Activated CD4-positive, alpha-beta T cell treated with anti-CD3 and anti-CD28 coated beads, Interleukin-2, amount 10 ng/mL, durations not matched to agents 7 days and 5 days (primary cell): ENCODE measurements at regions not wholly inside any gene's neighbourhood (a gene's known extent, or its start where the extent isn't known, plus 50 kb on each side); places are given as distances from the start of the nearest gene placed in this dataset.

Experiments used
- CTCF ChIA-PET: fragments of 350-600 bp; sonication (Branson Sonifier 250); formaldehyde crosslinking; loops from one replicate; lab custom pipeline; 2021; ENCODE audit warnings: antibody characterized with exemption; lab: Charles Lee
- POLR2A ChIA-PET: fragments of 350-600 bp; sonication (Branson Sonifier 250); formaldehyde crosslinking; loops from one replicate; lab custom pipeline; 2021; ENCODE audit warnings: antibody characterized with exemption; lab: Charles Lee
- DNase-seq: peaks from one replicate; pipeline ENCODE4 v3.0.0-alpha.2; 2020
- H3K27ac Mint-ChIP-seq: one replicate; pipeline ENCODE4 v1.8.0; 2021; ENCODE audit warnings: mild to moderate bottlenecking, moderate library complexity, mixed read lengths
- H3K27me3 Mint-ChIP-seq: one replicate; pipeline ENCODE4 v1.8.0; 2021; ENCODE audit warnings: mixed read lengths
- H3K36me3 Mint-ChIP-seq: one replicate; pipeline ENCODE4 v1.8.0; 2021; ENCODE audit warnings: low read depth, mixed read lengths
- H3K4me1 Mint-ChIP-seq: one replicate; pipeline ENCODE4 v1.8.0; 2021; ENCODE audit warnings: mixed read lengths
- H3K4me3 Mint-ChIP-seq: one replicate; pipeline ENCODE4 v1.8.0; 2021; ENCODE audit warnings: mild to moderate bottlenecking, moderate library complexity, mixed read lengths
- H3K9me3 Mint-ChIP-seq: one replicate; pipeline ENCODE4 v1.8.0; 2021; ENCODE audit warnings: mixed read lengths

GRCh38 chr1:198892065-198892464, 253.2 kb downstream of the PTPRC start:
- no peak overlapping the region for H3K27ac Mint-ChIP-seq
- DNase-seq, result no peak
- peaks cover 52% of the 10 kb centered on the region for H3K36me3 Mint-ChIP-seq
- H3K4me1 Mint-ChIP-seq, result peaks cover 2% of the 10 kb centered on the region
- ChIA-PET CTCF (interaction anchor here (0.7 to 2.5 kb wide), 2 partner anchors 15 to 221 kb away, joined by 3 to 9 read pairs; no protein-coding TSS in a partner anchor), POLR2A (no interaction called here)
- H3K4me3 Mint-ChIP-seq, result no peak overlapping the region
- no peaks in the 10 kb centered on the region for H3K27me3 Mint-ChIP-seq
- no peaks in the 10 kb centered on the region for H3K9me3 Mint-ChIP-seq

DNA sequence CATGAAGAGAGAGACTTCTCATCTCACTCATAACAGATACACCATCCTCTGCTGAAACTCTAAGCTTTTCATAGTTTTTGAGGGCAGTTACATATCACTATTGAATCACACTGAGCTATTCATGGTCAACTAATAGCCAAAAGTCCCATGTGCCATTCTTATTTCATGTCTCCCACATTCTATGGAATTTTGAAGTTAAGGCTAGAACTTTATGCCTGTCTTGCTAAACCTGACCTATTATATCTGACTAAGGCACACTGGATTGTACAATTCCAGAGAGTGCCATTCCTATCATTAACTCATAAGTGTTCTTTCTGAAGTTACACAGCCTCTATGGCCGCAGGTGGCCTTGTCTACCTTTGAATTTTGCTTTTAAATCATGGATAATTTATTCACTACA, 254.3 kb downstream of the PTPRC start:
- ChIA-PET CTCF (interaction anchor here (0.6 to 2.5 kb wide), 2 partner anchors 9 to 14 kb away, joined by 3 to 9 read pairs; no protein-coding TSS in a partner anchor), POLR2A (no interaction called here)
- DNase-seq, result no peak
- peaks cover 58% of the 10 kb centered on the region for H3K36me3 Mint-ChIP-seq
- no peaks in the 10 kb centered on the region for H3K27me3 Mint-ChIP-seq
- no peak overlapping the region for H3K4me3 Mint-ChIP-seq
- no peak overlapping the region for H3K27ac Mint-ChIP-seq
- peaks cover 4% of the 10 kb centered on the region for H3K4me1 Mint-ChIP-seq
- H3K9me3 Mint-ChIP-seq, result no peaks in the 10 kb centered on the region

DNA sequence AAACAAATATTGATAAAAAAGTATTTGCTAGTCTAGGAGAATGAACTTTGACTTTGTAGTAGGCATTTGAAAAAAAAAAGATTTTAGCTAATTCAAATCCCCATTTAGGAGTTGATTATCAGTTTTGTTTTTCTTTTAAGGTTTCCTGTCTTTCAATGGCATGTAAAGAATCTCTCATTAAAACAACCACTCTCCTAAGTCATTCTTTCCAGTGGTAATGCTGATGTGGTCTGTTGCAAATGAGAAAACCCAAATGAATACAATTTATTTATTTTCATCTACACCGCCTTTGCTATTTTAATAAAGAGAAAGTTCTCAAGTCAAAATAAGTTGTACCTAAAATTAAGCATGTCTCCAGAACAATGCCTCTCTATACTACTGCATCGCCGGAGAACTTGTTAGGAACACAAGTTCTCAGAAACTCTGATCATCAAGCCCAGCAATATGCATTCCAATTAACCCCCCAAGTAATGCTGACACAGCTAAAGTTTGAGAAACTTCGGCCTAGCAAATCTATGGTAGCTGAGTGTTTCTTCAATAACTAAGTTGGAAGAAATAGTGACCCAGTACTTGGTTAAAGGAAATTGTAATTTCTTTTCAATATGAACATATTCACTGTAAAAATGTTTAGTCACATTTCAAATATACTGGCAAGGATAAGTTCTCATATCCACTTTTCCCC, 255.1 kb downstream of the PTPRC start:
- ChIA-PET POLR2A (no interaction called here), CTCF (interaction anchor here (1.0 to 2.5 kb wide), 4 partner anchors 10 to 229 kb away, joined by 3 to 9 read pairs (median 4); no protein-coding TSS in a partner anchor)
- Mint-ChIP-seq H3K4me3 (no peak overlapping the region), H3K4me1 (peaks cover 4% of the 10 kb centered on the region), H3K9me3 (no peaks in the 10 kb centered on the region), H3K36me3 (peaks cover 58% of the 10 kb centered on the region), H3K27ac (no peak overlapping the region), H3K27me3 (no peaks in the 10 kb centered on the region)
- DNase-seq, result no peak

- no peaks in the 10 kb centered on the region for H3K27me3 Mint-ChIP-seq
- CTCF ChIA-PET, result interaction anchor here (1.0 to 1.3 kb wide), 2 partner anchors 16 to 212 kb away, joined by 3 to 4 read pairs; no protein-coding TSS in a partner anchor
- H3K27ac Mint-ChIP-seq, result no peak overlapping the region
- H3K4me1 Mint-ChIP-seq, result peaks cover 31% of the 10 kb centered on the region
- POLR2A ChIA-PET, result no interaction called here
- no peaks in the 10 kb centered on the region for H3K9me3 Mint-ChIP-seq
- no peak overlapping the region for H3K4me3 Mint-ChIP-seq
- peaks cover 52% of the 10 kb centered on the region for H3K36me3 Mint-ChIP-seq
- DNase-seq, result no peak
Observed at GRCh38 chr1:198901266-198901665, 262.4 kb downstream of the PTPRC start.

- H3K4me1 Mint-ChIP-seq, result peaks cover 43% of the 10 kb centered on the region
- no peaks in the 10 kb centered on the region for H3K9me3 Mint-ChIP-seq
- CTCF ChIA-PET, result interaction anchor here (1.0 kb wide), 1 partner anchor 182 kb away, joined by 3 read pairs; no protein-coding TSS in a partner anchor
- H3K36me3 Mint-ChIP-seq, result peaks cover 56% of the 10 kb centered on the region
- POLR2A ChIA-PET, result no interaction called here
- H3K27ac Mint-ChIP-seq, result no peak overlapping the region
- H3K27me3 Mint-ChIP-seq, result no peaks in the 10 kb centered on the region
- DNase-seq, result no peak
- no peak overlapping the region for H3K4me3 Mint-ChIP-seq
Observed at GRCh38 chr1:198902655-198903054, 263.8 kb downstream of the PTPRC start.

DNA sequence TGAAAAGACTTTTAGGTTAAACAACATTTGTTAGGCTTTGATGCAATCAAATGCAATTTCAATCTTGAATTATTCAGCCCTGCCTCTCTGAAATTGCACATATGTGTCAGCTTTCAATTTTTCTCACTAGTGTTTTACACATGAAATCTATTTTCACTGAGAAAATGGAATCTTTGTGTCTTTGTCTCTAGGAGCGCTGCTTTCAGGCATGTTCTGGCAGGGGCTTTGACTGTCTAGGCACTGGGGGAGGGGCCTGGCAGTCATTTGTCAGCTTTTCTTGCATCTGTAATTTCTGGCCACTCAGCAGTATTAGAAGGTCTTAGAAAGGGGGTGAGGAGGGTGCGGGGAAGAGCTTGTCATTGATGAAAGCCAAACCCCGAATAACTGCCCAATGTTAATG, 264.4 kb downstream of the PTPRC start:
- Mint-ChIP-seq H3K4me1 (peaks cover 45% of the 10 kb centered on the region), H3K4me3 (no peak overlapping the region), H3K9me3 (no peaks in the 10 kb centered on the region), H3K36me3 (peaks cover 54% of the 10 kb centered on the region), H3K27ac (no peak overlapping the region), H3K27me3 (no peaks in the 10 kb centered on the region)
- no peak for DNase-seq
- POLR2A ChIA-PET, result interaction anchor here (0.5 kb wide), 1 partner anchor 117 kb away, joined by 3 read pairs; no protein-coding TSS in a partner anchor
- CTCF ChIA-PET, result interaction anchor here (0.6 to 1.0 kb wide), 2 partner anchors 146 to 181 kb away, joined by 3 read pairs; no protein-coding TSS in a partner anchor

DNA sequence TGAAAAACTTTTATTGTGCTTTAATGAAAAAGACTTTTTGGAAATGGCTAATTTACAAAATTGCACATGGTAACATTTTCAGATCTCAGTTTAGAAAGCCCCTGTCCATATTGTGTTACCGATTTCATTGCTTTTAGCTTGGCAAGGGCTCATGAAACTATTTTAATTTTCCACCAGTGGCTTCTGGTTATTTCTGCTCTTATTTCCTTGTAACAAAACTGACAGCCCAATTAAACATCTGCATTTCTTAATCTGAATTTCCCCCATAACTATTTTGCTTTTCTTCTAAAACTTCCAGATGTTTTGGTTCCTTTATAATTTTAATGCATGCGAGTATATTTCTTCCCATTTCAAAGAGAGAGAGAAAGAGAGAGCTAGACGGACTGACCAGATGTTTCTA, 264.8 kb downstream of the PTPRC start:
- no peak for DNase-seq
- H3K4me3 Mint-ChIP-seq, result no peak overlapping the region
- H3K36me3 Mint-ChIP-seq, result peaks cover 56% of the 10 kb centered on the region
- peaks cover 48% of the 10 kb centered on the region for H3K4me1 Mint-ChIP-seq
- H3K27me3 Mint-ChIP-seq, result no peaks in the 10 kb centered on the region
- H3K27ac Mint-ChIP-seq, result no peak overlapping the region
- ChIA-PET CTCF (interaction anchor here (0.6 to 1.0 kb wide), 2 partner anchors 14 to 146 kb away, joined by 3 to 4 read pairs; no protein-coding TSS in a partner anchor), POLR2A (interaction anchor here (0.5 kb wide), 1 partner anchor 117 kb away, joined by 3 read pairs; no protein-coding TSS in a partner anchor)
- no peaks in the 10 kb centered on the region for H3K9me3 Mint-ChIP-seq

GRCh38 chr1:198904321-198904720, 265.5 kb downstream of the PTPRC start:
- ChIA-PET CTCF (interaction anchor here (0.8 to 1.0 kb wide), 2 partner anchors 10 to 14 kb away, joined by 4 read pairs; no protein-coding TSS in a partner anchor), POLR2A (no interaction called here)
- Mint-ChIP-seq H3K4me3 (no peak overlapping the region), H3K36me3 (peaks cover 52% of the 10 kb centered on the region), H3K27ac (no peak overlapping the region), H3K27me3 (no peaks in the 10 kb centered on the region), H3K4me1 (peaks cover 48% of the 10 kb centered on the region), H3K9me3 (no peaks in the 10 kb centered on the region)
- DNase-seq, result no peak

GRCh38 chr1:198906739-198907422, 268.0 kb downstream of the PTPRC start:
- peak overlapping the region; percentile 33 for H3K27ac Mint-ChIP-seq
- no peak overlapping the region for H3K4me3 Mint-ChIP-seq
- peaks cover 58% of the 10 kb centered on the region for H3K4me1 Mint-ChIP-seq
- ChIA-PET POLR2A (no interaction called here), CTCF (interaction anchor here (2.2 kb wide), 1 partner anchor 14 kb away, joined by 9 read pairs; no protein-coding TSS in a partner anchor)
- DNase-seq, result no peak
- peaks cover 4% of the 10 kb centered on the region for H3K9me3 Mint-ChIP-seq
- peaks cover 48% of the 10 kb centered on the region for H3K36me3 Mint-ChIP-seq
- H3K27me3 Mint-ChIP-seq, result no peaks in the 10 kb centered on the region

DNA sequence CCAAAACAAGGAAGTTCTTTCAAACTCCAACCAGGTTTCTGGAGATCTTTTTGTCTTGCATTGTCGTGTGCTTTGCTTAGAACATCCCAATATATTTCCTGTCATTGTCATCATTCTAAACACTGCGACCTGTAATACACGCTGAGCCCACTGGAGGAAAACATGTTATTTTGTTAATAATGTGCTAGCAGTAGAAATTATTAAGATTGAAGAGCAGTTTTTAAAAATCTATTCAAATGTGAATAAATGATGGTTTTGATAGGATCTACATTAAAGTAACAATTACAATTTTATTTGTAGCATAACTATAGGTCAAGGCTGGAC, 268.5 kb downstream of the PTPRC start:
- Mint-ChIP-seq H3K9me3 (peaks cover 4% of the 10 kb centered on the region), H3K4me1 (peaks cover 62% of the 10 kb centered on the region), H3K36me3 (peaks cover 52% of the 10 kb centered on the region), H3K4me3 (no peak overlapping the region), H3K27me3 (no peaks in the 10 kb centered on the region), H3K27ac (peak overlapping the region; percentile 33)
- no peak for DNase-seq
- POLR2A ChIA-PET, result no interaction called here
- CTCF ChIA-PET, result interaction anchor here (2.2 kb wide), 1 partner anchor 15 kb away, joined by 9 read pairs; no protein-coding TSS in a partner anchor

DNA sequence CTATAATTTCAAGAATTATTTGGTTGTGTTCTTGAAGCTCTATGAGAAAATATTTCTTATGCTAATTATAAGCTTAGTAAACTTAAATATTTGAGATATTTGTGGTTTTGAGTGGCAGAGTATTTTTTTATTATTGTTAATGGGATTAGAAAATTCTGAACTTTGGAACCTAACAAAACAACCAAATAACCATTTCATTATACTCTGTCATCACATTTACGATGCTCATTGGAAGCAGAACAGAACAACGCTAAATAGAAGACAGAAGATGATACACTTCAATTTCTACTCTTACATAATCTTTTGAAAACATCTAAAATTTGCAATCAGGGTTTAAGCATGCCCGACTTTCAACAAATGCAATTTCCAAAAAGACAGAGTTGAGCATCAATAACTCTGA, 270.2 kb downstream of the PTPRC start:
- no peak for DNase-seq
- CTCF ChIA-PET, result no interaction called here
- H3K4me1 Mint-ChIP-seq, result peaks cover 60% of the 10 kb centered on the region
- no peaks in the 10 kb centered on the region for H3K27me3 Mint-ChIP-seq
- peaks cover 4% of the 10 kb centered on the region for H3K9me3 Mint-ChIP-seq
- POLR2A ChIA-PET, result no interaction called here
- H3K4me3 Mint-ChIP-seq, result no peak overlapping the region
- H3K36me3 Mint-ChIP-seq, result peaks cover 55% of the 10 kb centered on the region
- no peak overlapping the region for H3K27ac Mint-ChIP-seq

GRCh38 chr1:198909973-198910372, 271.1 kb downstream of the PTPRC start:
- H3K4me3 Mint-ChIP-seq, result no peak overlapping the region
- H3K4me1 Mint-ChIP-seq, result peaks cover 56% of the 10 kb centered on the region
- peaks cover 58% of the 10 kb centered on the region for H3K36me3 Mint-ChIP-seq
- CTCF ChIA-PET, result no interaction called here
- H3K9me3 Mint-ChIP-seq, result peaks cover 4% of the 10 kb centered on the region
- H3K27me3 Mint-ChIP-seq, result no peaks in the 10 kb centered on the region
- POLR2A ChIA-PET, result no interaction called here
- no peak overlapping the region for H3K27ac Mint-ChIP-seq
- no peak for DNase-seq

GRCh38 chr1:198910816-198911215, 272.0 kb downstream of the PTPRC start:
- DNase-seq, result no peak
- Mint-ChIP-seq H3K4me3 (no peak overlapping the region), H3K4me1 (peaks cover 54% of the 10 kb centered on the region), H3K36me3 (peaks cover 59% of the 10 kb centered on the region), H3K9me3 (peaks cover 4% of the 10 kb centered on the region), H3K27me3 (no peaks in the 10 kb centered on the region), H3K27ac (no peak overlapping the region)
- ChIA-PET POLR2A (no interaction called here), CTCF (no interaction called here)
